GM21515 (cell line): ENCODE measurements at regions not wholly inside any gene's neighbourhood (a gene's known extent, or its start where the extent isn't known, plus 50 kb on each side); places are given as distances from the start of the nearest gene placed in this dataset.

Experiments
- ATAC-seq: cut with Tn5 transposase; IDR thresholded peaks from one replicate; pipeline ENCODE4 v1.9.1; 2021; ENCODE audit not compliant: unreplicated experiment

- ATAC-seq = no peak
Measured at GRCh38 chr21:15233611-15234010, 168.8 kb upstream of the NRIP1 start.

- ATAC-seq = no peak
Measured at GRCh38 chr21:15236111-15236510, 171.3 kb upstream of the NRIP1 start.

GRCh38 chr21:15240848-15241247 lies 176.0 kb upstream of the NRIP1 start:
- no peak for ATAC-seq

GRCh38 chr21:15241997-15242736 lies 177.4 kb upstream of the NRIP1 start:
- ATAC-seq = no peak

- ATAC-seq = no peak
Measured at GRCh38 chr21:15242906-15243305, 178.1 kb upstream of the NRIP1 start.

- no peak for ATAC-seq
Measured at GRCh38 chr21:15243406-15243805, 178.6 kb upstream of the NRIP1 start.

- no peak for ATAC-seq
Measured at GRCh38 chr21:15247613-15248012, 182.8 kb upstream of the NRIP1 start.

GRCh38 chr21:15249285-15249993 lies 184.6 kb upstream of the NRIP1 start:
- ATAC-seq = no peak

- ATAC-seq = no peak
Measured at GRCh38 chr21:15250384-15250783, 185.6 kb upstream of the NRIP1 start.

- no peak for ATAC-seq
Measured at GRCh38 chr21:15252431-15252830, 187.6 kb upstream of the NRIP1 start.

- ATAC-seq = no peak
Measured at GRCh38 chr21:15254111-15254510, 189.3 kb upstream of the NRIP1 start.

GRCh38 chr21:15255261-15255660 lies 190.5 kb upstream of the NRIP1 start:
- ATAC-seq = no peak

GRCh38 chr21:15255763-15256162 lies 191.0 kb upstream of the NRIP1 start:
- ATAC-seq = no peak

- ATAC-seq = no peak
Measured at GRCh38 chr21:15256996-15257395, 192.2 kb upstream of the NRIP1 start.

GRCh38 chr21:15257646-15258045 lies 192.8 kb upstream of the NRIP1 start:
- no peak for ATAC-seq

GRCh38 chr21:15259824-15260223 lies 195.0 kb upstream of the NRIP1 start:
- no peak for ATAC-seq

GRCh38 chr21:15260604-15261003 lies 195.8 kb upstream of the NRIP1 start:
- ATAC-seq = no peak

GRCh38 chr21:15264084-15264665 lies 199.4 kb upstream of the NRIP1 start:
- ATAC-seq = no peak

GRCh38 chr21:15272171-15272570 lies 207.4 kb upstream of the NRIP1 start:
- ATAC-seq = no peak

GRCh38 chr21:15272591-15272990 lies 207.8 kb upstream of the NRIP1 start:
- ATAC-seq = no peak

- ATAC-seq = no peak
Measured at GRCh38 chr21:15273244-15273643, 208.4 kb upstream of the NRIP1 start.
